PC-9 (cell line): ENCODE measurements at regions not wholly inside any gene's neighbourhood (a gene's known extent, or its start where the extent isn't known, plus 50 kb on each side); places are given as distances from the start of the nearest gene placed in this dataset.

Source experiments
- BruUV-seq: library from RNA; stranded (reverse); fragments of 400-500 nt; replicated peaks from 2 replicates; lab custom pipeline; 2021; lab: Mats Ljungman, UMichigan
- CTCF ChIA-PET: fragments of 300-600 bp; sonication (Branson Sonifier 250); formaldehyde crosslinking; loops from one replicate; lab custom pipeline; 2022; ENCODE audit warnings: antibody characterized with exemption; lab: Charles Lee
- POLR2A ChIA-PET: fragments of 300-600 bp; sonication (Branson Sonifier 250); formaldehyde crosslinking; loops from one replicate; lab custom pipeline; 2022; ENCODE audit warnings: antibody characterized with exemption; ENCODE audit not compliant: unreplicated experiment; lab: Charles Lee
- DNase-seq, 2 experiments: peaks; one replicate each; pipeline versions ENCODE4 v3.0.0 to v3.0.0-alpha.2; 2015 to 2022; ENCODE audit warnings: mixed read lengths in 1 of 2
- H2AFZ ChIP-seq: fragments of 200-600 bp; sonication (generic); 2 replicates; pipeline ENCODE4 v1.8.1; 2017; ENCODE audit warnings: antibody characterized with exemption
- H3F3A ChIP-seq: fragments of 200-600 bp; sonication (generic); 2 replicates; pipeline ENCODE4 v1.8.1; 2017; ENCODE audit warnings: antibody characterized with exemption, mild to moderate bottlenecking, low read depth; ENCODE audit not compliant: insufficient read depth
- H3K27ac ChIP-seq: fragments of 200-600 bp; sonication (generic); 2 replicates; pipeline ENCODE4 v1.6.1; 2016; ENCODE audit warnings: mixed run types
- H3K27me3 ChIP-seq: fragments of 200-600 bp; sonication (generic); 2 replicates; pipeline ENCODE4 v1.6.1; 2016; ENCODE audit warnings: low read depth, mixed run types; ENCODE audit not compliant: insufficient read depth
- H3K36me3 ChIP-seq: fragments of 200-600 bp; sonication (generic); 2 replicates; pipeline ENCODE4 v1.6.1; 2016; ENCODE audit warnings: low read depth, mixed run types
- H3K4me1 ChIP-seq: fragments of 200-600 bp; sonication (generic); replicated peaks from 2 replicates; pipeline ENCODE4 v1.6.1; 2016; ENCODE audit warnings: mixed run types; ENCODE audit not compliant: insufficient read depth
- H3K4me2 ChIP-seq: fragments of 200-600 bp; sonication (generic); 2 replicates; pipeline ENCODE4 v1.6.1; 2017; ENCODE audit warnings: mixed run types
- H3K4me3 ChIP-seq: fragments of 200-600 bp; sonication (generic); 2 replicates; pipeline ENCODE4 v1.6.1; 2016; ENCODE audit warnings: mixed run types
- H3K79me2 ChIP-seq: fragments of 200-600 bp; sonication (generic); 2 replicates; pipeline ENCODE4 v1.6.1; 2017; ENCODE audit warnings: low read depth, mixed run types
- H3K9me2 ChIP-seq: fragments of 200-600 bp; sonication (generic); 2 replicates; pipeline ENCODE4 v1.8.1; 2017; ENCODE audit warnings: mild to moderate bottlenecking; ENCODE audit not compliant: insufficient read depth
- H3K9me3 ChIP-seq: fragments of 200-600 bp; sonication (generic); 2 replicates; pipeline ENCODE4 v1.8.1; 2016; ENCODE audit warnings: low read depth; ENCODE audit not compliant: insufficient read depth
- H4K20me1 ChIP-seq: fragments of 200-600 bp; sonication (generic); 2 replicates; pipeline ENCODE4 v1.8.1; 2017; ENCODE audit not compliant: insufficient read depth
- EZH2 ChIP-seq: fragments of 200-600 bp; sonication (generic); IDR thresholded peaks from 2 replicates; pipeline ENCODE4 v1.8.0; 2017; ENCODE audit warnings: antibody characterized with exemption, low read depth
- intact Hi-C: fragments of 100-400 bp; cut with micrococcal nuclease; formaldehyde crosslinking; loops from one replicate; pipeline ENCODE4 v1.10.0; 2022; ENCODE audit not compliant: unreplicated experiment
- TF ChIP-seq, protein P1 (sequence below): fragments of 200-600 bp; sonication (generic); conservative IDR thresholded peaks from 2 replicates; pipeline ENCODE4 v1.6.1; 2017; ENCODE audit warnings: mixed run types, antibody characterized with exemption, mild to moderate bottlenecking, moderate library complexity

DNA sequence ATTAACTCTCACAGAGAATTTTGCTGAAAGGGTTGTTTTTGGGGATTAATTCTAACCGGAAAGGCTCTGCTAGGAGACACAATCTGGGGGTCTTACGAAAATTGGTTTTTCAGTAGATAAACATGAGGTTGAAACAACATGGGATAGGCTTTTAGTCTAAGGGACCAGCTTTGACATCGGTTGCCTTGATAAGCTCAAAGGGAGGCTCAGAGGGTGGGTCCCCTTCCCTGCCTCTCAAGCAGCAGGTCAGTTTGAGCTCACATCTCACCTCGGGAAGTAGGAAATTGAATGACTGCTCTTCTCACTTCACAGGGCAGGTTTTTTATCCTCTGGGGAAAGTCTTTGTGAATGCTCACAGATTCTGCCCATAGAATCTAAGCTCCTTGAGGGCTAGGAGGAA is 70.2 kb upstream of the KIRREL3 start:
- H3F3A ChIP-seq = no peaks in the 10 kb centered on the region
- ChIA-PET POLR2A (no interaction called here), CTCF (no interaction called here)
- H3K36me3 ChIP-seq = no peaks in the 10 kb centered on the region
- DNase-seq = no peak
- no peaks in the 10 kb centered on the region for H3K4me1 ChIP-seq
- H3K4me2 ChIP-seq = no peak overlapping the region
- no TSS peak for BruUV-seq
- H3K79me2 ChIP-seq = no peaks in the 10 kb centered on the region
- no peak overlapping the region for H2AFZ ChIP-seq
- TF ChIP-seq, protein P1, sequence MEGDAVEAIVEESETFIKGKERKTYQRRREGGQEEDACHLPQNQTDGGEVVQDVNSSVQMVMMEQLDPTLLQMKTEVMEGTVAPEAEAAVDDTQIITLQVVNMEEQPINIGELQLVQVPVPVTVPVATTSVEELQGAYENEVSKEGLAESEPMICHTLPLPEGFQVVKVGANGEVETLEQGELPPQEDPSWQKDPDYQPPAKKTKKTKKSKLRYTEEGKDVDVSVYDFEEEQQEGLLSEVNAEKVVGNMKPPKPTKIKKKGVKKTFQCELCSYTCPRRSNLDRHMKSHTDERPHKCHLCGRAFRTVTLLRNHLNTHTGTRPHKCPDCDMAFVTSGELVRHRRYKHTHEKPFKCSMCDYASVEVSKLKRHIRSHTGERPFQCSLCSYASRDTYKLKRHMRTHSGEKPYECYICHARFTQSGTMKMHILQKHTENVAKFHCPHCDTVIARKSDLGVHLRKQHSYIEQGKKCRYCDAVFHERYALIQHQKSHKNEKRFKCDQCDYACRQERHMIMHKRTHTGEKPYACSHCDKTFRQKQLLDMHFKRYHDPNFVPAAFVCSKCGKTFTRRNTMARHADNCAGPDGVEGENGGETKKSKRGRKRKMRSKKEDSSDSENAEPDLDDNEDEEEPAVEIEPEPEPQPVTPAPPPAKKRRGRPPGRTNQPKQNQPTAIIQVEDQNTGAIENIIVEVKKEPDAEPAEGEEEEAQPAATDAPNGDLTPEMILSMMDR = no peak
- no peak for TF ChIP-seq EZH2
- peaks cover 5% of the 10 kb centered on the region; the same call in 1 of the 2 replicates for H4K20me1 ChIP-seq
- H3K4me3 ChIP-seq = no peak overlapping the region
- no peaks in the 10 kb centered on the region for H3K9me2 ChIP-seq
- intact Hi-C loops = loop anchor here (5.0 kb wide), 1 partner anchor 764 kb away; no protein-coding TSS in a partner anchor
- H3K9me3 ChIP-seq = no peaks in the 10 kb centered on the region
- H3K27ac ChIP-seq = no peak overlapping the region
- H3K27me3 ChIP-seq = peaks cover 43% of the 10 kb centered on the region

DNA sequence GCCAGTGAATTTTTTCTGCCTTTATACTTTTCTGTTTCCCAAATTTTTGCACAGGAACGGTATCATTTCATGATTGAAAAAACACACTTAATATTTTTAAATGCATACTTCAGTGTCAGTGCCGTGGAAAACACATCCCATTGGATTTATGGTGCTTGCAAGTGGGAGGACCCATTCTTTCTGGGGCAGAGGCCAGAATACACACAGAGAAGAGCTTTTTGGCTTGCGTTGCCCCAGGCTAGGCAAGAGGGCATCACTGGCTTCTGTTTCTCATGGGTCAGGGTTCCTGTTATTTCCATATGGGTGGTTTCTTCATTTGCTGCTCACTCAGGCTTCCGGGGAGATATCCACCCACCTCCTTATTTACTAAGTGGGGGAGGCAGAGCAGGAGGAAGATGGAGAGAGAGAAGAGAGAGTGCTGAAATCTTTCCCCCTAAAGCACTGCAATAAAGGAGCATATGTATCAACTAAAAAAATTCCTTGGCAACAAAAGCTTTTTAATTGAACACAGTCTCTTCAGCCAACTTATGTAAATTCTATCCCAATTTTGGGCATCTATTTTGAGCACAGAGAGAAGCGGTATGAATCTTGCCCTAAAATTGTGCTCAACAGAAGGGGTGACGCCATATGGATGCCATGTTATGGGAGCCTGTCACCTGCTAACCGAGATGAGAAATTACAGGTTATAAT is 66.0 kb upstream of the KIRREL3 start:
- intact Hi-C loops = no loop called here
- CTCF ChIA-PET = no interaction called here

DNA sequence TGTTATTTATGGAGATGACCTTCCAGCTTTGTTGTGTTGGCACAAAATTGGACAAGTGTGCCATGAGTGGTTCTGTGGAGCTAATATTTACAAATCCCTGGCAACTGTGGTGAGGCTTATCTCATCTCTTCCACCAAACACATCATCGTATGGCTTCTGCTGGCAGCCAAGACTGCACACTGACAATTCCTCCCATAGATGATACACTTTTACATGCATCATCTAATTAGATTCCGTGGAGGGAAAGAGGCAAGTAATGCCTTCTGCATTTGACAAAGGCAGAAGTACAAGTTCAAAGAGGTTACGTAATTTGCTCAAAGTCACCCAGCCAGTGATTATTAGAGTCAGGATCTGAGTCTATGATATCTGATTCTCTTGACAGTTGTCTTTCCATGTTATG is 62.7 kb upstream of the KIRREL3 start:
- Histone ChIP-seq H3K9me2 (no peaks in the 10 kb centered on the region), H3K4me2 (no peak overlapping the region), H3K79me2 (no peaks in the 10 kb centered on the region), H3K27ac (no peak overlapping the region), H3K36me3 (no peaks in the 10 kb centered on the region), H3K4me1 (no peaks in the 10 kb centered on the region), H4K20me1 (no peaks in the 10 kb centered on the region), H2AFZ (no peak overlapping the region), H3F3A (no peaks in the 10 kb centered on the region), H3K27me3 (peaks cover 29% of the 10 kb centered on the region), H3K4me3 (no peak overlapping the region), H3K9me3 (no peaks in the 10 kb centered on the region)
- no peak for DNase-seq
- intact Hi-C loops = no loop called here
- ChIA-PET CTCF (no interaction called here), POLR2A (no interaction called here)
- no TSS peak for BruUV-seq
- TF ChIP-seq EZH2 = no peak
- TF ChIP-seq, protein P1 = no peak

More for the DNA sequence above, 66.0 kb upstream of the KIRREL3 start:
- POLR2A ChIA-PET = no interaction called here
- BruUV-seq = no TSS peak
- Histone ChIP-seq H3K36me3 (no peaks in the 10 kb centered on the region), H3K79me2 (no peaks in the 10 kb centered on the region), H3K4me2 (no peak overlapping the region), H3K27me3 (peaks cover 32% of the 10 kb centered on the region), H3K27ac (no peak overlapping the region), H4K20me1 (no peaks in the 10 kb centered on the region), H3K4me3 (no peak overlapping the region), H3F3A (no peaks in the 10 kb centered on the region), H2AFZ (no peak overlapping the region), H3K9me2 (no peaks in the 10 kb centered on the region), H3K4me1 (no peaks in the 10 kb centered on the region), H3K9me3 (no peaks in the 10 kb centered on the region)
- no peak for DNase-seq
- no peak for TF ChIP-seq EZH2
- TF ChIP-seq, protein P1 = no peak
